Body of pancreas (tissue), 4 donors: ENCODE measurements at regions not wholly inside any gene's neighbourhood (a gene's known extent, or its start where the extent isn't known, plus 50 kb on each side); places are given as distances from the start of the nearest gene placed in this dataset.

ENCODE experiments used
- ATAC-seq: fragments of 150-250 bp; one replicate; pipeline ENCODE4 v1.9.1; 2016
- DNase-seq, 4 donors: peaks; one replicate each; pipeline ENCODE4 v3.0.0-alpha.2; 2019
- H3K27ac ChIP-seq, 4 donors: fragments of 200-600 bp; sonication (generic); 1 replicate in 3 of 4; 2 replicates in 1 of 4; pipeline versions ENCODE4 v1.5.1 to v1.6.1; 2016 to 2019; ENCODE audit warnings: mild to moderate bottlenecking in 1 of 4, mixed read lengths in 1 of 4, moderate library complexity in 1 of 4
- H3K27me3 ChIP-seq, 2 donors: fragments of 200-600 bp; sonication (generic); one replicate each; pipeline ENCODE4 v1.6.0; 2016; ENCODE audit warnings: mild to moderate bottlenecking in 1 of 2
- H3K36me3 ChIP-seq, 2 donors: fragments of 200-600 bp; sonication (generic); replicated peaks in 1 of 2; 2 replicates each; pipeline ENCODE4 v1.5.1; 2016; ENCODE audit warnings: low read depth in 2 of 2; ENCODE audit not compliant: insufficient read depth in 1 of 2
- H3K4me1 ChIP-seq: fragments of 200-600 bp; sonication (generic); one replicate; pipeline ENCODE4 v1.6.0; 2016
- H3K4me3 ChIP-seq, 2 donors: fragments of 200-600 bp; sonication (generic); 1 replicate in 1 of 2; 2 replicates in 1 of 2; pipeline ENCODE4 v1.5.1; 2016 to 2019
- H3K9me3 ChIP-seq, 3 donors: fragments of 200-600 bp; sonication (generic); 1 replicate in 2 of 3; 2 replicates in 1 of 3; pipeline ENCODE4 v1.5.1; 2016
- CTCF ChIP-seq, 7 experiments: fragments of 450-650 bp in 4 of 7; fragments of 200-600 bp in 3 of 7; sonication (generic) in 3 of 7; IDR thresholded peaks; one replicate each; pipeline ENCODE4 v1.5.1; 2016 to 2019; ENCODE audit warnings: antibody characterized with exemption in 7 of 7
- POLR2A ChIP-seq, 3 donors: fragments of 450-650 bp; IDR thresholded peaks; one replicate each; pipeline ENCODE4 v1.6.1; 2016; ENCODE audit warnings: antibody characterized with exemption in 3 of 3, mild to moderate bottlenecking in 2 of 3
- WGBS, 2 donors: methylation state at CpG; one replicate each; pipeline ENCODE4 v1.1.5; 2017; 5-methylcytosine and 5-hydroxymethylcytosine counted together
- intact Hi-C: fragments of 100-400 bp; cut with DNase I; formaldehyde crosslinking; loops from one replicate; pipeline ENCODE4 v1.15.1; 2023

GRCh38 chr20:11338496-11339306 is 579.0 kb upstream of the BTBD3 start:
- Histone ChIP-seq H3K36me3 (no peaks in the 10 kb centered on the region), H3K4me3 (no peak overlapping the region), H3K27me3 (no peaks in the 10 kb centered on the region), H3K4me1 (no peaks in the 10 kb centered on the region), H3K27ac (no peak overlapping the region), H3K9me3 (no peaks in the 10 kb centered on the region)
- intact Hi-C loops: no loop called here
- ATAC-seq (no peak), DNase-seq (no peak)
- no peak for TF ChIP-seq CTCF (IDR thresholded peaks at IDR 0.05)
- no peak for TF ChIP-seq POLR2A (IDR thresholded peaks at IDR 0.05)
- 65 to 83% methylated on average over 2 of the region's 2 CpGs for WGBS, 2 donors

GRCh38 chr20:11344939-11345338 is 572.8 kb upstream of the BTBD3 start:
- Histone ChIP-seq H3K27me3 (no peaks in the 10 kb centered on the region), H3K4me3 (no peak overlapping the region), H3K27ac (no peak overlapping the region), H3K9me3 (no peaks in the 10 kb centered on the region), H3K36me3 (no peaks in the 10 kb centered on the region), H3K4me1 (no peaks in the 10 kb centered on the region)
- intact Hi-C loops: no loop called here
- DNase-seq (no peak), ATAC-seq (no peak)
- TF ChIP-seq CTCF (IDR thresholded peaks at IDR 0.05): no peak
- TF ChIP-seq POLR2A (IDR thresholded peaks at IDR 0.05): no peak

- Histone ChIP-seq H3K4me3 (no peak overlapping the region), H3K4me1 (no peaks in the 10 kb centered on the region), H3K36me3 (no peaks in the 10 kb centered on the region), H3K9me3 (no peaks in the 10 kb centered on the region), H3K27ac (no peak overlapping the region), H3K27me3 (no peaks in the 10 kb centered on the region)
- TF ChIP-seq CTCF (IDR thresholded peaks at IDR 0.05) (no peak), POLR2A (IDR thresholded peaks at IDR 0.05) (no peak)
- DNase-seq (no peak), ATAC-seq (no peak)
- 43 to 48% methylated on average over 4 of the region's 4 CpGs for WGBS, 2 donors
- intact Hi-C loops: no loop called here
These were observed 570.0 kb upstream of the BTBD3 start for GRCh38 chr20:11347738-11348137.

GRCh38 chr20:11350126-11351005 is 567.3 kb upstream of the BTBD3 start:
- Histone ChIP-seq H3K27me3 (no peaks in the 10 kb centered on the region), H3K27ac (peak overlapping the region in 1 of 4 donors; percentile 29), H3K4me1 (no peaks in the 10 kb centered on the region), H3K4me3 (no peak overlapping the region), H3K9me3 (no peaks in the 10 kb centered on the region), H3K36me3 (no peaks in the 10 kb centered on the region)
- WGBS, 2 donors: 34 to 51% methylated on average over 7 of the region's 7 CpGs
- TF ChIP-seq POLR2A (IDR thresholded peaks at IDR 0.05) (no peak), CTCF (IDR thresholded peaks at IDR 0.05) (no peak)
- ATAC-seq: no peak
- no peak for DNase-seq
- intact Hi-C loops: no loop called here
